ENCODE measurements at regions not wholly inside any gene's neighbourhood (a gene's known extent, or its start where the extent isn't known, plus 50 kb on each side); places are given as distances from the start of the nearest gene placed in this dataset.

- no peak for DNase-seq
- H3K27ac Mint-ChIP-seq: no peak overlapping the region
- ChIA-PET CTCF (no interaction called here), POLR2A (no interaction called here)
- no peaks in the 10 kb centered on the region for H3K4me1 Mint-ChIP-seq
- H3K36me3 Mint-ChIP-seq (ENCODE audit: low read depth): no peaks in the 10 kb centered on the region
- H3K27me3 Mint-ChIP-seq: no peaks in the 10 kb centered on the region
- peaks cover 4% of the 10 kb centered on the region for H3K9me3 Mint-ChIP-seq
- intact Hi-C loops (cut with micrococcal nuclease): no loop called here
- ATAC-seq (ENCODE audit: low read depth): no peak
- no peak overlapping the region for H3K4me3 Mint-ChIP-seq
- TF ChIP-seq CTCF (IDR thresholded peaks at IDR 0.05): no peak
These were observed 412.3 kb downstream of the OXSM start for GRCh38 chr3:26202169-26202568.

GRCh38 chr3:26205475-26205874 lies 415.6 kb downstream of the OXSM start:
- ChIA-PET POLR2A (no interaction called here), CTCF (no interaction called here)
- no peak for ATAC-seq (ENCODE audit: low read depth)
- intact Hi-C loops (cut with micrococcal nuclease): no loop called here
- Mint-ChIP-seq H3K36me3 (ENCODE audit: low read depth) (no peaks in the 10 kb centered on the region), H3K27ac (no peak overlapping the region), H3K4me3 (no peak overlapping the region), H3K27me3 (no peaks in the 10 kb centered on the region), H3K9me3 (peaks cover 4% of the 10 kb centered on the region), H3K4me1 (no peaks in the 10 kb centered on the region)
- no peak for TF ChIP-seq CTCF (IDR thresholded peaks at IDR 0.05)
- no peak for DNase-seq

- no peaks in the 10 kb centered on the region for H3K36me3 Mint-ChIP-seq (ENCODE audit: low read depth)
- no peak for TF ChIP-seq CTCF (IDR thresholded peaks at IDR 0.05)
- no peak overlapping the region for H3K27ac Mint-ChIP-seq
- ChIA-PET POLR2A (no interaction called here), CTCF (interaction anchor here (2.0 kb wide), 1 partner anchor 8 kb away, joined by 4 read pairs; no protein-coding TSS in a partner anchor)
- DNase-seq (no peak), ATAC-seq (ENCODE audit: low read depth) (no peak)
- H3K27me3 Mint-ChIP-seq: no peaks in the 10 kb centered on the region
- H3K9me3 Mint-ChIP-seq: peaks cover 7% of the 10 kb centered on the region
- H3K4me3 Mint-ChIP-seq: no peak overlapping the region
- no peaks in the 10 kb centered on the region for H3K4me1 Mint-ChIP-seq
- intact Hi-C loops (cut with micrococcal nuclease): no loop called here
These were observed 414.4 kb upstream of the LRRC3B start for GRCh38 chr3:26208201-26208600.

GRCh38 chr3:26229801-26230200 lies 392.8 kb upstream of the LRRC3B start:
- Mint-ChIP-seq H3K4me3 (no peak overlapping the region), H3K36me3 (ENCODE audit: low read depth) (no peaks in the 10 kb centered on the region), H3K27ac (no peak overlapping the region), H3K27me3 (no peaks in the 10 kb centered on the region), H3K4me1 (no peaks in the 10 kb centered on the region), H3K9me3 (peaks cover 2% of the 10 kb centered on the region)
- no peak for DNase-seq
- intact Hi-C loops (cut with micrococcal nuclease): no loop called here
- TF ChIP-seq CTCF (IDR thresholded peaks at IDR 0.05): no peak
- ChIA-PET CTCF (no interaction called here), POLR2A (no interaction called here)
- ATAC-seq (ENCODE audit: low read depth): no peak

GRCh38 chr3:26233374-26233773 lies 389.2 kb upstream of the LRRC3B start:
- Mint-ChIP-seq H3K4me3 (no peak overlapping the region), H3K36me3 (ENCODE audit: low read depth) (no peaks in the 10 kb centered on the region), H3K27ac (no peak overlapping the region), H3K9me3 (peaks cover 3% of the 10 kb centered on the region), H3K27me3 (no peaks in the 10 kb centered on the region), H3K4me1 (no peaks in the 10 kb centered on the region)
- ChIA-PET CTCF (no interaction called here), POLR2A (no interaction called here)
- DNase-seq (no peak), ATAC-seq (ENCODE audit: low read depth) (no peak)
- intact Hi-C loops (cut with micrococcal nuclease): no loop called here
- no peak for TF ChIP-seq CTCF (IDR thresholded peaks at IDR 0.05)

All from activated B cell treated with CpG ODN at 0.5 μM for 24 hours (primary cell).